Nucleus accumbens (tissue), 56 donors: ENCODE measurements at regions not wholly inside any gene's neighbourhood (a gene's known extent, or its start where the extent isn't known, plus 50 kb on each side); places are given as distances from the start of the nearest gene placed in this dataset.

ENCODE experiments used
- DNase-seq, 56 donors: peaks; one replicate each; lab custom pipeline; 2025; lab: John Stamatoyannopoulos, UW

DNA sequence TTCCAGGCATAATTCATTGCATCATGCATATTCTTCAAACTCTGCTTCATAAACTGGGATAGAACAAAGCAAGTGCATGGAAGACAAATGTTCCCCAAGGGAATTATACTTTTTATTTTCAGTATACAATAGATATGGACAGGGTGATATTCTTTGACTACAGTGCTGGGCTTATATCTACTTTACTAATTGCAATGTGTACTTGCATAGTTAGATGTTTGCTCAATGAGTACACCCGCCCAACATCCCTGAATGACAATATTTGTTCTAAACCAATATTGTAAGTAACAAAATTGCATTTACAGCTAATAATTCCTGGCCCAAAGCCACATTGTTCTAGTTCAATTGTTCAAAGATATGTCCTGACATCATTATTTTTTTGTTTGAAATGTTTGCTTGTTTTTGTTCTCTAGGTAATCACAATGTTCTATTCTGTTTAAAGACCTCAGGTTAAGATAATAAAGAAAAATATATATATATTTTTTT lies 171.4 kb downstream of the PTN start:
- no peak for DNase-seq

DNA sequence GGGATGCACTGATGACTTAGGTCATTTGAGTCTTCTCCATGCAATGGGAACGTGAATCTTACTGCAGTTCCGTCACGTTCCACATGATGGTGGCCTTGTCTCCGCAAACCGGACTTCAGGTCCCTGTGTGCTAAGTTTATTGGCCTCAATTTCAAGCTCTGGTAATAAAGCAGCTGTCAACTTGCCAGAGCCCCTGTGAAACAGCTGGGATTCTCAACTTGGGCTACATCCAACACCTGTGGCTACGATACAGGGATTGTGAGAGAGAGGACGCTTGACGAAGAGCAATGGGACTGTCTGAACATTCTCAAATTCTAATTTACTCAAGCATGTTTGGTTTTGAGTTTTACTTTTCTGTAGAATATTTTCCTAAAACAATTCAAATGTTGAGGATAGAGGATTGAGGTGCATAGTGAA lies 174.2 kb downstream of the PTN start:
- peak in 49 of 56 donors; percentile 1 to 73 (median 47) for DNase-seq

DNA sequence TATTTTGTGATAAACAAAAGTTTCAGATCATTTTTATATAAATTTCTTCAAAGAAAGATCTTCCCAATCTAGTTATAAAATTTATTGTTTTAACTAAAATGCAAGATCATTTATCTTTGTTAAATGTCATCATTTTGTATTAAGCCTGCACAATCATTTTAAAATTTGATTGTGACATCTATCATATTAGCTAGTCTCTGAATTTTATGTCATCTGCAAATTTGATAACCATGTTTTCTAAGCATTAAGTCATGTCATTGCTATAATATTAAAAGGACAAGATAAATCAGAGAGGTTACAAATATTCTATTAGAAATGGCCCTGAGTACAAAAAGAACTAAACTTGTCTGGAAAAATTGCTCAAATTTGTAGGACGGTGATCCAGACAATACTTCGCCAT lies 175.9 kb downstream of the PTN start:
- DNase-seq, result no peak

DNA sequence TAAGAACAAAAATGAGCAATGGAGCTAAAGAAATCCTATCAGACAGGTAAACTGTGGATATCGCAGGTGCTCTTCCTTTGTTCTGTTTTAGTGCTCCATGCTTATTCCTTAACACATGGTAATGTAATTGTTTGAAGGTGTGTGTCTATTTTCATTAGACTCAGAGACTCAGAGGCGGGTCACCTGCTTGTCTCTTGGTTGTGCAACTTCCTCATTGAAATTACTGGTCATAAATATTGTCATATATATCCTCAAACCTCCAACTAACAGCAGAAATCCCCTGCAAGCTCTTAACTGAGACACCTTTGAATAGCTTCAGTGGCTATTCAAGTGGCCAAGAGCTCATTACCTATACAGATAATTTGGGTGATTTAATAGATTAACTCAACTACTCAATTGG lies 177.2 kb downstream of the PTN start:
- DNase-seq, result no peak

GRCh38 chr7:137165786-137166185 lies 177.7 kb downstream of the PTN start:
- DNase-seq, result no peak

- no peak for DNase-seq
These were observed 178.3 kb downstream of the PTN start for GRCh38 chr7:137165241-137165640.

- DNase-seq, result no peak
These were observed 179.3 kb downstream of the PTN start for GRCh38 chr7:137164251-137164650.

- no peak for DNase-seq
These were observed 183.3 kb downstream of the PTN start for GRCh38 chr7:137160236-137160635.

DNA sequence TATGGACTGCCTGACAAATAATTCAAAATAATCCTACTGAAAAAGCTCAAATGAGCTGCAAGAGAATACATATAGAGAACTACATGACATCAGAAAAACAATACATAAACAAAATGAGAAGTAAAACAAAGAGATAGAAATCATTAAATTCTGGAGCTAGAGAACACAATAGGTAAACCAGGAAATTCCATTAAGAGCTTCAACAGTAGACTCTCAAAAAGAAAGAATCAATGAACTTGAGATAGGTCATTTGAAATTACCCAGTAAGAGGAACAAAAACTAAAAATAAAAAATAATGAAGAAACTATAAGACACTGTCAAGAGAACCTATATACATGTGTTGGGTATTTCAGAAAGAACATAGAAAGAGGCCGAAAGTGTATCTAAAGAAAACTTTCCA lies 186.3 kb downstream of the PTN start:
- no peak for DNase-seq

GRCh38 chr7:137151690-137152052 lies 191.9 kb downstream of the PTN start:
- no peak for DNase-seq

DNA sequence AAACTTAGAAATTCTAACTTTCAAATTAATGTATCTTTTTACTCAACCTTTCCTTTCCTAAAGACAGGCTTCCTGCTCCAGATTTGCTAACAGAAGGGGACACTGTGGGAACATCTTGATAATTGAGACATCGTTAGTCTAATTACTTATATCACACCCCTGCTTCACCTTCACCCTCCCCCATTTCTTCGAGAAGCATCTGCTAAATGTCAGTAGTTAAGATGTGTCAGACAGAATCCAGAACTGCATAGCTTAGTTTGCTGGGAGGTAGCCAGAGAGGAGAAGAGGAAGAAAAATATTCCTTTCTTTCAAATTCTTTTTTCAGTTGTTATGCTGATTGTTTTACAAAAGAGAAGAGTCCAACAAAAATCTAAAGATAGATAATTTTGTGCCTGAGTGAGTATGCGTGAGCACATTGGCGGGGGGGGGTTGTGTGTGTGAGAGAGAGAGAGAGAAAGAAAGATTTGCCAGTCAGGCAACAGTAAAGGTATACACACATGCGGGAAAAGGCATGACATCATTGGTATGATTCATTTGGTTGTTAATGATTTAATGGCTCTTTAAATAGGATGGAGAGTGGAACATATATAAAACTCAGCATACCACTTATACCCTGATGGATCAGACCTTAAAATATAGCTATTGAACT lies 192.4 kb downstream of the PTN start:
- DNase-seq, result no peak

DNA sequence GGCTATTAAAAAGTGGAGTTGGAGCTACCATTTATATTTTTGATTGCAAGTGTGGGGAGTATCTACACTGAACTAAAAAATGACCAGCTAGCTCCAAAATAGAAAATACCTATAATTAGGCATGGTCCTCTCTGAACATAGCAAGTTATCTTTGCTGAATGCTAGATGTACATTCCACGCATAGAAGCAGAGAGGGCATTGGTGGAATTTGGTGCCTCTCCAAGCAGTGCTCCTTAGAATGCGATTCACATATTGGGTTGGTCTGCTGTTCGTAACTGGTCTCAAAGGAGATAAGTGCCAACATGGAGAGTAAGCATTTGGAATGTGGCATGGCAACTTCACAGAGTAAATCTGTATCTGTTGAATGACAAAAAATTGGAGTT lies 196.2 kb downstream of the PTN start:
- DNase-seq, result no peak

DNA sequence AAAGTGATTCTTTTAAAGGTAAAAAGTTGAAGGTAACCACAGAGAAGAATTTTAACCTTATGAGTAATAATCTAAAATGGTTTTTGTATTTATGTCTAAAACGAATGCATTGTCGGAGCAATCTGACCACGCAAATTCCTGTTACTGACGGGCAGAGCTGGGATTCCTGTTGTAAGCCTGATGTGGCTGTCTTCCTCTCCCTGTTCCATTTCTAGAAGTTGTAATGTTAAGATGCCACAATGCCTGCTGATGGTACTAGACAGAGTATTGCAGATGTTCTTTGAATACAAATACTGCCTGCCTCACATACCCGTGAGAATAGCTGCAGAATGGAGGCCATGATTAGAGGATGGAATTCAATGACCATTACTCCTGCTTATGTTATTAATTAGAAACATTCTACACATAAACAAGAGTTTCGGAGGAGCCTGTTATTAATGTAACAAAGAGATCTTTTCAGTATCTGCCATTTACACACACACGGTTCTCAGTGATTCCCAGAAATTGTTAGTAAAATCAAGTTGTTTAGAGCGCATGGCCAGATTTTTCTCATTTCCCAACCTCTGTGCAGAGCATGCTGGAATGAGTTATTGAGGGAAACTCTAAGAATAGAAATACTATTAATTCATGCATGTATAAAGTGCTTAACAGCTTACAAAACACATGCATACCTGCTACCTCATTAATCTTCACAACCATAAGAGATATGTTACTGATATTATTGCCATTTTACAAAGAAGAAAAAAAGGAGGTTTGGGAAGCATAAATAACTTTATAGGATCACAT lies 196.8 kb downstream of the PTN start:
- DNase-seq, result no peak

- no peak for DNase-seq
These were observed 197.5 kb downstream of the PTN start for GRCh38 chr7:137146012-137146455.

- no peak for DNase-seq
These were observed 201.2 kb downstream of the PTN start for GRCh38 chr7:137142376-137142775.

DNA sequence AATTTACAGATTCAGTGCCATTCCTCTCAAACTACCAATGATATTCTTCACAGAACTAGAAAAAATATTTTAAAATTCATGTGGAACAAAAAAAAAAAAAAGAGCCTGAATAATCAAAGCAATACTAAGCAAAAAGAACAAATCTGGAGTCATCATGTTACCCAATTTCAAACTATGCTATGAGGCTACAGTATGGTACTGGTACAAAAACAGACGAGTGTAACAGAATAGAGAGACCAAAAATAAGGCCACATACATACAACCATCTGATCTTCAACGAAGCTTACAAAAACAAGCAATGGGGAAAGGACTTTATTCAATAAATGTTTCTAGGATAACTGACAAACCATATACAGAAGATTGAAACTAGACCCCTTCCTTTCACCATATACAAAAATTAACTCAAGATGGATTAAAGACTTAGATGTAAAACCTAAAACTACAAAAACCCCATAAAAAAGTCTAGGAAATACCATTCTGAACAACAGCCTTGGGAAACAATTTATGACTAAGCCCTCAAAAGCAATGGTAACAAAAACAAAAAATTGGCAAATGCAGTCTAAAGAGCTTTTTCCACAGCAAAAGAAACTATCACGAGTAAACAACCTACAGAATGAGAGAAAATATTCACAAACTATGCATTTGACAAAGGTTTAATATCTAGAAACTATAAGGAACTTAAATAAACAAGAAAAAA lies 207.7 kb downstream of the PTN start:
- no peak for DNase-seq

DNA sequence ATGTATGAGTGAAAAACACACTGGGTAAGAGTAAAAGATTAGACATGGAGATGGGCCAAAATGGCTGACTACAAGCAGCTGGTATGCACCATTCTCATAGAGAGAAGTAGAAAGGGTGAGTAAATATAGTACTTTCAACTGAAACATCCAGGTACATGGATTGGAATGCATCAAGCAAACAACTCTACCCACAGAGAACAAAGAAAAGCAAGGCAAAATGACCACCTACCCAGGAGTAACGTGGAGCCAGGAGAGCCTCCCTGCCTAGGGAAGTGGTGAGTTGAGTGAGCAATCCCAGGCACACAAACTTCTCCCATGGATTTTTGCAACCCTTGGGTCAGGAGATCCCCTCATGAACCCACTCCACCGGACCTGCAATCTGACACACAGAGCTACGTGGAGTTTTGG lies 212.8 kb downstream of the PTN start:
- DNase-seq, result no peak

DNA sequence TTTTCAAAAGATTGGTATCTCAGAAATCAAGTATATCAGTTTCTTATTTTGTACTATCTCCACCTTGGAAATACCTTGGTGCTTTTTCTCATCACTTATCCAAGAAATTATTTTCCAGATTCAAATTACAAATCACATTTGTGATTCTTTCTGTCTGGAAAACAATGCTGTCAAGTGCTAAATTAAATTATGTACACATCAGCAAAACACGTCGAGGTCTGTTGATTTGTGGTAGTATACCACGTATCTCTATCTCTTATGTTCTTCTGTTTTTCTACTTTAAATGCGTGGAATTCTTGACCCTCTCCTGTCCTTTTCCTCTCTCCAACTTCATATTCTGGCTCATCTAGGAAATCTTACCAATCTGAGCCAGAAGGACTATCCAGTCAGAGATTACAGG lies 214.5 kb downstream of the PTN start:
- no peak for DNase-seq

DNA sequence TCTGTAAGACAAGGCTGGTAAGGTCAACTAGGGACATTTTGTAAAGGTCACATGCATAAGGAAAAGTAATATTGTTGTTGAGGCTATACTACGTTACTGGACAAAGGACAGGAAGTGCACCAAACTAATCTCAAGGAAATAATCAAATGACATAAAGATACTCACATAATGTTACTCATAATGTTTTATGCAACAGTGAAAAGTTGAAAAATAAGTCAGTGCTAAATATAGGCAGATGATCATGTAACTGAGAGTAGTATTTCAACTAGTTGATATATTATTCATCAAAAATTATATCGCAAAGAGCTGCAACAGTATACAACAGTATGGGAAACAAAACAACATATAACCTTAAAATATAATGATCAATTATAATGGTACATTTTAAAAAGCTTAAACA lies 215.7 kb downstream of the PTN start:
- DNase-seq, result no peak

DNA sequence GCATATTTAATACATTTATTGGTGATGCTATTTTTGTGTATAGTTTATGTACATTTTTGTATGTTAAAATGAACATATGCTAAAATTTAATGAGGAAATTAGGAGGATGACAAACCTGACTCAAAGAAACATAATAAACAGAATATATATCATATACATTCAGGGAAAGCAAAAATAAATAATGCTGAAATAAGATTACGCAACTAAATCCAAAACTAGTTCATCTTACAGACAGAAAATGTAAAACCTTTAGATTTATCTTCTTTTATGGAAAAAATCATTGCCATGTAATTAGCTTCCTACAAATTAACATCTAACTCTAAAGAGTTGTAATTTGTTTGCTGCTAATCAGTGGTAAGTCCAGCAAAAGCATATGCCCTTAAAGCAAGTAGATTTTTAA lies 216.5 kb downstream of the PTN start:
- no peak for DNase-seq

GRCh38 chr7:137122145-137122544 lies 221.4 kb downstream of the PTN start:
- DNase-seq, result no peak

- no peak for DNase-seq
These were observed 222.8 kb downstream of the PTN start for GRCh38 chr7:137120690-137121089.
